RWPE2 (cell line): ENCODE measurements at regions not wholly inside any gene's neighbourhood (a gene's known extent, or its start where the extent isn't known, plus 50 kb on each side); places are given as distances from the start of the nearest gene placed in this dataset.

Source experiments
- ATAC-seq: fragments of 200-7000 bp; cut with Tn5 transposase; 3 replicates; pipeline ENCODE4 v1.9.1; 2021; ENCODE audit warnings: low read depth
- DNase-seq: peaks from one replicate; pipeline ENCODE4 v3.0.0-alpha.2; 2020; ENCODE audit warnings: low spot score
- H3K27ac ChIP-seq: fragments of 450-650 bp; 2 replicates; pipeline ENCODE4 v1.5.1; 2017; ENCODE audit warnings: mild to moderate bottlenecking; ENCODE audit not compliant: poor library complexity, severe bottlenecking
- H3K27me3 ChIP-seq: fragments of 250-450 bp; sonication (Bioruptor Pico); 2 replicates; pipeline ENCODE4 v1.5.1; 2021; ENCODE audit warnings: mild to moderate bottlenecking, moderate library complexity; ENCODE audit not compliant: insufficient read depth, poor library complexity, severe bottlenecking
- H3K36me3 ChIP-seq: fragments of 250-450 bp; sonication (Bioruptor Pico); 2 replicates; pipeline ENCODE4 v1.5.1; 2020; ENCODE audit warnings: low read depth, mild to moderate bottlenecking, moderate library complexity
- H3K4me1 ChIP-seq: fragments of 250-450 bp; sonication (Bioruptor Pico); 2 replicates; pipeline ENCODE4 v1.5.1; 2021; ENCODE audit warnings: mild to moderate bottlenecking, moderate library complexity; ENCODE audit not compliant: insufficient read depth, poor library complexity, severe bottlenecking
- H3K4me3 ChIP-seq: fragments of 250-450 bp; sonication (Bioruptor Pico); 2 replicates; pipeline ENCODE4 v1.5.1; 2021; ENCODE audit warnings: mild to moderate bottlenecking, moderate library complexity; ENCODE audit not compliant: severe bottlenecking
- H3K9me3 ChIP-seq: fragments of 250-450 bp; sonication (Bioruptor Pico); 2 replicates; pipeline ENCODE4 v1.5.1; 2021; ENCODE audit warnings: mild to moderate bottlenecking, moderate library complexity; ENCODE audit not compliant: severe bottlenecking
- CTCF ChIP-seq: fragments of 450-650 bp; IDR thresholded peaks from one replicate; pipeline ENCODE4 v1.5.1; 2017; ENCODE audit warnings: mild to moderate bottlenecking, moderate library complexity; ENCODE audit not compliant: poor library complexity, severe bottlenecking

DNA sequence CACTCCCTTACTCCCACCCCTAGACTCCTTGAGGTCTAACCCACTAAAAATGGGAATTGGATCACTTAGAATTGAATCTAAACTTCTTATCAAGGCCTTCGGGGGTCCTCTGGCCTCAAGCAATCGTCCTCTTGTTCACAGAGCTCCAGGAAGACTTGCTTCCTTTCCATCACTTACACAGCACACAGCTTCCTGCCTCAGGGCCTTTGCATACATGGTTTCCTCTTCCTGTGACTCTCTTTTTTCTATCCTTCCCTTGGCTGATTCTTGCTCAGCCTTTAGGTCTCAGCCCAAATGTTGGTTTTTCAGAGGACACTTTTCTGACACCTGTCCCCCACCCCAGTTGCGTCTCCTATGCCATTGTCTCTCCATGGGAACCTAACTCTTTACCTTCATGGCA is 50.0 kb upstream of the ALDH1B1 start:
- Histone ChIP-seq H3K27me3 (no peaks in the 10 kb centered on the region), H3K9me3 (no peaks in the 10 kb centered on the region), H3K4me3 (no peak overlapping the region), H3K4me1 (no peaks in the 10 kb centered on the region), H3K36me3 (no peaks in the 10 kb centered on the region), H3K27ac (no peak overlapping the region)
- DNase-seq, result no peak
- TF ChIP-seq CTCF, result no peak
- no peak for ATAC-seq

DNA sequence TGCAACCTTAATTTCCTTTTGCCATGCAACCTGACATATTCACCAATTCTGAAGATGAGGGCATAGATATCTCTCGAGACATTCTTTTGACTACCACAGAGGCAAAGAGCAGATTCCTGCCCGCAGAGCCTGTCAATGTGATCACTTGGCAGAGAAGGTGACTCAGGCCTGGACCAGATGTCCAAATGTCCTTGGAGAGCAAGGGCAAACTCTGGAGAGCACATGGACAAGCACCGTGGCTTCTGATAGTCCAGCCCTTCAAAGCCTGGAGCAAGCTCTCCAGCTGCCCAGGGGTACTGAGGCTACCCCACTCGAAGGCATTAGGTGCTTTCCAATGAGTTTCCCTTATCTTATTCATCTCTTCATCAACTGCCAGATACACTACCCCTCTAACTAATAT is 50.4 kb upstream of the ALDH1B1 start:
- Histone ChIP-seq H3K4me1 (no peaks in the 10 kb centered on the region), H3K36me3 (no peaks in the 10 kb centered on the region), H3K27ac (no peak overlapping the region), H3K9me3 (no peaks in the 10 kb centered on the region), H3K27me3 (no peaks in the 10 kb centered on the region), H3K4me3 (no peak overlapping the region)
- DNase-seq (no peak), ATAC-seq (no peak)
- TF ChIP-seq CTCF, result no peak

- no peaks in the 10 kb centered on the region for H3K27me3 ChIP-seq
- H3K9me3 ChIP-seq, result no peaks in the 10 kb centered on the region
- TF ChIP-seq CTCF, result no peak
- DNase-seq, result no peak
- H3K4me1 ChIP-seq, result no peaks in the 10 kb centered on the region
- H3K27ac ChIP-seq, result no peak overlapping the region
- H3K4me3 ChIP-seq, result no peak overlapping the region
- no peaks in the 10 kb centered on the region for H3K36me3 ChIP-seq
- ATAC-seq, result no peak
These were observed 53.0 kb upstream of the ALDH1B1 start for GRCh38 chr9:38339496-38339895.

GRCh38 chr9:38339087-38339486 is 53.4 kb upstream of the ALDH1B1 start:
- Histone ChIP-seq H3K9me3 (no peaks in the 10 kb centered on the region), H3K36me3 (no peaks in the 10 kb centered on the region), H3K4me3 (no peak overlapping the region), H3K4me1 (no peaks in the 10 kb centered on the region), H3K27ac (no peak overlapping the region), H3K27me3 (no peaks in the 10 kb centered on the region)
- ATAC-seq (no peak), DNase-seq (no peak)
- no peak for TF ChIP-seq CTCF

DNA sequence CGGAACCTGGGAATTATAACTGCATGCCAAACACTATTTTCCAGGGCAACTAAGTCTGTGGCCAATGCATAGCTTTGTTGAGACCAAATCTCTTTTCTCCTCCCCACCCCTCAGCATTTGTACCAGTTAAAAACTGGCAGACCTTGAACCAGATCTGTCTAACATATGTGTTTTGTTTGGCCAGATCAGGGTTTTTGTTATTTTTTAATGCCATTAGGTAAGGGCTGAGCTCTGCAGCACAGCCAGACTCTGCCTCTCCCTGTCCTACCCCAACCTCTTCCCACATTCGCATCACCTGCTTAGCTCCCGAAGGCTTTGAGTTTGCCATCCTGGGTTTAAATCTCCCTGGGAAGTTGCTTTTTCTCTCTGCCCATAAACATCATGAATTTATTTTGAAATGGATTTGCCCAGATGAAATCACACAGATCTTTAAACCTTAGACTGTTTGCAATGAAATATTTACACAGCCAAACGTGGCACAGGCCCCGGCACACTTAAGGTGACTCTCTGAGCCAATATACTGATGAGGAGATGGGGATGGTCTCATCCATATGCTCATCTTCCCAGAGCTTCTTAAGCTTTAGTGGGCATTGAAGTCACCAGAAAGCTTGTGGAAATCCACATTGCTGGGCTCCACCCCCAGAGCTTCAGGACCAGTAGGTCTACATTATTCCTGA is 54.0 kb upstream of the ALDH1B1 start:
- H3K4me3 ChIP-seq, result no peak overlapping the region
- TF ChIP-seq CTCF, result no peak
- no peaks in the 10 kb centered on the region for H3K36me3 ChIP-seq
- H3K9me3 ChIP-seq, result no peaks in the 10 kb centered on the region
- H3K4me1 ChIP-seq, result no peaks in the 10 kb centered on the region
- no peak overlapping the region for H3K27ac ChIP-seq
- ATAC-seq, result no peak
- H3K27me3 ChIP-seq, result no peaks in the 10 kb centered on the region
- DNase-seq, result no peak
